ENCODE measurements at regions not wholly inside any gene's neighbourhood (a gene's known extent, or its start where the extent isn't known, plus 50 kb on each side); places are given as distances from the start of the nearest gene placed in this dataset.

DNA sequence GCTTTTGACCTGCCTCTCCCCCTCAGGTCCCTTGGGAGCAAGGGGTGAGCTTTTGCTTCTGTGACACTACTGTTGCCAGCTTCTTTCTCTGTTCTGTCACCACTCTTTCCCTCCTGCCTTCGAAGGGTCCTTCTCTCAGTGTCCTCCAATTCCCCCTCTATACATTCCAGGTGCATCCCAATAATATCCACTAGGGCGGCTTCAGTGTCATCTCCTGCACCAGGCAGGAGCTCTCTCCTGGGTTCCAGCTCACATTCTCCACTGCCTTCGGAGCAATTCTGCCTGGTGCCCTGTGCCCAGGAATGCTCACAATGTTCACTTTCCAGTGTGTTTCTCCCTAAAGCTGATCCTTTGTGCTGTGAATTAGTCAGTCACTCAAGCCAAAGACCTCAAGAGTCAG lies 83.9 kb upstream of the CXCL14 start:
- DNase-seq (ENCODE audit: low spot score): no peak

DNA sequence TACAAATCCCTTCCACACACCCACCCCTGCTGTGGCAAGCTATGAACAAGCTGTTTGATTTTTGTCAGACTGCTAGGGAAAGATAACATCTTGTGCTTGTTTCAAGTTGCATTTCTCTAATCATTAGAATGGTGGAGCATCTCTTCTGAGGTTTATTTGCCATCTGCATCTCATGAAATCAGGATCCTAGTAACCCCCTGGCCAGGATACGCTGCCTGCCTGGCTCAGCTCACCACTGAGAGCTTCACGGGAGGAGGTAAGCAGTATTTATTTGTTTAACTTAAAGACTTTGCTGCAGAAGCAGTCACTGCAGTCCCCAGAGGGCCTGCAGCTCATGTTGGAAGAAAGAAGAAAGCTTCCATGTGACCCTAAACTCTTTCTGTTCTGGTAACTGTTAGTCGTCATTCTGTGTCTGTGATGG lies 83.3 kb upstream of the CXCL14 start:
- DNase-seq (ENCODE audit: low spot score): no peak

DNA sequence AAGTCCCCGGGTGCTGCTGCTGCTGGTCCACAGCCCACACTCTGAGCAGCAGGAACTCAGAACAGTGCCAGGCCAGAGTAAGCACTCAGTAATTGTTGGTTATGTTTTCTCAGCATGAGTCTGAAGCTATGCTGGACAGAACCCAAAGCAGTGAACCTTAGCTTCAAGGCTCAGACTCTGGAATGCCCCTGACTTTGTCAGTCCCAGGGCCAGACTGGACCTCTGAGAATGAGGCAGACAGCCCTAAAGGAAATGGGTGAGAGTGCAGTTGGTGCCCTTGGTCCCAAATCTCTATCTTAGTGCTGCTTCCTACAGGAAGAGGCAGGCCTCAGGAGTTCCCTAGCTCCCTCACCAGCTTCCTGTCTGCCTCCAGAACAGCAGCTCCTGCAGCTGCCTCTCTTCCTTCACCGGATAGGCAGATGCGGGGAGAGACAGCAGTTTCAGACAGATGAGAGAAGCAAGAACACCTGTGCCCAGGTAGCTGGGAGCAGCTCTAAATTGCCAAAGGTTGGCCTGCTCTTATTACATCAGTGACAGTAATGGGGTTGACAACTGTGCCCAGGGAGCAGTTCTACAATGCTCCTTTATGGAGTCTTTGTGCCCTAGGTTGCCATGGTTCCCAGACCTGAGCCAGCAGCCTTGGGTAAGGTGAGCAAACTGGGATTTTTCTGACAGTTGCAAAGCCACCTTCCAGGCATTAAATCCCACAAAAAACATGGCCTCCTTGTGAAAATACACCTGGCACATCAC lies 82.2 kb upstream of the CXCL14 start:
- DNase-seq (ENCODE audit: low spot score): peak; percentile 67

DNA sequence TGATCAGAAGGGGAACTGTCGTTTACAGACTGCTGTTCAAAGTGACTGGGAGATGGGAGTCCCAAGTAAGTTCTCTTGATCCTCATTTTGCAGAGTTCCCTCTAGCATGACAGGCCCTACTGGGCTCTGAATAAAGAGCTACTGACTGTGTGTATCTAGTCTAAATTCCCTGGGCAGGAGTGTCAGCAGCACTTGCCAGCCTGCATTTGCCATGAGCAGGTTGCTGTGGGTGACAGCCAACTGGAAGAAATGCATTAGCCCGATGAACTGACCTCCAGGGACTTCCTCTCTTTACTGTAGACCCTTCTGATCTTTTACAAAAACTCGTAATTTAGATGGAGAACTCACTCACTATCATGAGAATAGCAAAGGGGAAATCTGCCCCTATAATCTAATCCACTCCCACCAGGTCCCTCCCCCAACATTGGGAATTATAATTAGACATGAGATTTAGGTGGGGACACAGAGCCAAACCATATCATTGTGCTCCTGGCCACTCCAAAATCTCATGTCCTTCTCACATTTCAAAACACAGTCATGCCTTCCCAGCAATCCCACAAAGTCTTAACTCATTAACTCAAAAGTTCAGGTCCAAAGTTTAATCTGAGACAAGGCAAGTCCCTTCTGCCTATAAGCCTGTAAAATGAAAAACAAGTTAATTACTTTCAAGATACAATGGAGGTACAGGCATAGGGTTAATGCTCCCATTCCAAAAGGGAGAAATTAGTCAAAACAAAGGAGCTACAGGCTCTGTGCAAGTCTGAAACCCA lies 78.9 kb upstream of the CXCL14 start:
- DNase-seq (ENCODE audit: low spot score): no peak

DNA sequence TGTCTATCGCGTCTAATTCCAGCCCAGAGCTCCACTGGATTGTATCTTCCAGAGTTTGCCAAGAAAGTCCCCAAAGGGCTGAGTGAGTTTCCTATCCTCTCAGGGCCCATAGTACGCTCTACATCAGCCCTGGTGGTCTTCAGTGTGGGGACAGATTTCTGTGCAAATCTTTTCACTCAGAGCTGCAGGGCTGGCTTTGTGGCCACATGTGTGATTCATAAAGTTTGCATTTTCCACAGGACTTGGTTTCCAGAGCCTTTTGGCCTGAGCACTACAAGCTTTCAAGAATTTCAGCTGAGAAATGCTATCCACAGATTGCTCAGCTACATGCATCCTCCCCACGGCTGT lies 76.7 kb upstream of the CXCL14 start:
- DNase-seq (ENCODE audit: low spot score): no peak

DNA sequence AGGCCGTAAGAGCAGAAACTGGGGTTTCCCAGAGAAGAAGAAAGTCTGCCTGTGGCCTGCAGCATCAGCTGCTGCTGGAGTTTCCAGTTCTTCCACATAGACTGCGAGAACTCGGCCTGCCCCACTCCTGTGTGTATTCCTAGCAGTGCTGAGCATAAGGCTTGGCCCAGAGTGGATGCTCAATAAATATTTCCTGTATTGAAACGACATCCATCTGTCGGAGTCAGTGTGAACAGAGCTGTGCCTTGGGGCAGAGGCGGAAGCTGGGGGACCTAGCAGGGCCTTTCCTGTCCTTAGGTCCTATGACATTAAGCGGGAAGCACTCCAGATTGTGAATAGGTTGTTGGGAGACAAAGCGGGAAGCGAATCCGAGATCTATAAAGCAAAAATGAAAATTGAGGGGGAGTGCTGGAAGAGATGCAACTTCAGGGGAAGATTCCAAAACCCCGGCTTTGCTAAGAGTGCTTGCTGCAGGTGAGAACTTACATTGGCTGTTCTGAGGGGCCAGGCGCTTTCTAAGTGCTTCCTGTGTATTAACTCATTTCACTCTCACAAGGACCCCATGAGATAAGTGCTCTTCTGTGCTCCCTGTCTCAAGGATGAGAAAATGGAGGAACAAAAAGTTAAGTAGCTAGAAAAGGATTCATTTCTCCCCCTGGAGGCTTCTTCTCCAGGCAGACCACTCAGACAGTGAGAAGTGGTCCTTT lies 76.1 kb upstream of the CXCL14 start:
- DNase-seq (ENCODE audit: low spot score): no peak

DNA sequence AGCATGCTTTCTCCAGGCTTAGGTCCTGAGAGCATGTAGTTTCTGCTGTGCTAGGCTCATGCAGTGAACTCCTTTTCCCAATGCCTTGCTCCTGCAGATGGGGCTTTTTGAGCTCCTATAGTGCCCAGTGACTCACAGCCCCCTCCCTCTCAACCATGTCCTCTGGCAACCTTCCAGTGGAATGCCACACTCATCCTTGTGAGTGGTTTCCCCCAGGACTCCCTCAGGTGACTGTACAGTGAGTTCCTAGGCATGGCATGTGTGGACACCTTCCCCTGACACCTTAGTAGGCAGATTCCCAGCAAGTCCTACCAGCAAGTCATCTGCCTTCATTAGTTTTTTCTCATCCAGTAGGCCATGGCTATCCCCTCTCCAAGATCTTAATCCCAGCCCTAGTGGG lies 72.4 kb upstream of the CXCL14 start:
- no peak for DNase-seq (ENCODE audit: low spot score)

DNA sequence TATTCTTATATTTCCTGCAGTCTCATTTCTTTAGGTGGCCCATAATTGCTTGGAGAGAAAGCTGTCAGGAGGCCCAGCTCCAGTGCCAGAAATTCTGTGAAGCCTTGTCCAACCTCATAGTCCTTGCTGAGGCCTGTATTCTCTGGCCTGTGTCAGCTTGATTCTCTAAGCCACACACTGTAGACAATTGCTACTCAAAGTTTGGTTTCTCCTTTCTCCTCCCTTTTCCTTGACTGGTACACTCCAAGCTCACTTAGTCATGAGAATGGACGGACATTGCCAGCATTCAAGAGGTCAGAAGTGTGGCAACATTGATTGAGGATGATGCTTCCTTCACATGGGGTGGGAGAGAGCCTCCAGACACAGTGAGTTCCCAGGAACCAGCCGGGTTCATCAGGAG lies 71.3 kb upstream of the CXCL14 start:
- no peak for DNase-seq (ENCODE audit: low spot score)

DNA sequence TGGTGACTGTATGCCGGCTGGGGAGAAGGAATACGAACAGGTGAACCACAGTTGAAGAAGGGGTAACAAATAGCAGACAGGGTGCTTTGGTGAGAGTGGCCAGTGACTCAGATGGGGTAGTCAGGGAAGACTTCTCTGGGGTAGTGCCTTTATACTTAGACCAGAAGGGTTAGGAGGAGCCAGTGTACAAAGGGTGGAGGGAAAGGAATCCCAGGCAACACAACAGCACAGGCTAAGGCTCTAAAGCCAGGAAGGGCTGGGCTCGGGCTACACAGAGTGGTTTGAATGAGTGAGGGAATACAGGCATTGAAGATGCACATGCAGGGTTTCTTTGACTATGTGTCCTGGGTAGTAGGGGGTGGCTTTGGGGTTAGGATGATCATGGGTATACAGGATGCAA lies 70.6 kb upstream of the CXCL14 start:
- no peak for DNase-seq (ENCODE audit: low spot score)

DNA sequence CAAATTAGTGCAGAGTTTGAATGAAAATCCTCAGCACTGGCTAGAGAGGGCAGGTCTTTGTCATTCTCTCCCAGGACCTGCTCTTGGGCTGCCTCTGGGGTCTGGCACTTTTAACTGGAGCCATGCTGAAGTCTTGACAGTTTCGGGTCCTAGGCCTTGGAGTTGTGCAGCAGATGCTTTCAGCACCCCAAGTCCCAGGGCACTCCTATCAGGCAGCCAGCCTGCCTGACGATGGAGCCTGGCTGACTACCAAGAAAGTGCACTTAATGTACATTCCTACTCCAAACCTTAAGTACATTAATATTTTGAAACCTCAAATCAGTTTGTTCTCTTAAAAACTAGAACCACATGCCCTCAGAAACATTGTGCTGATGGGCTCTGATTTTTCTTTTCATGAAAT lies 69.3 kb upstream of the CXCL14 start:
- DNase-seq (ENCODE audit: low spot score): peak; percentile 62

DNA sequence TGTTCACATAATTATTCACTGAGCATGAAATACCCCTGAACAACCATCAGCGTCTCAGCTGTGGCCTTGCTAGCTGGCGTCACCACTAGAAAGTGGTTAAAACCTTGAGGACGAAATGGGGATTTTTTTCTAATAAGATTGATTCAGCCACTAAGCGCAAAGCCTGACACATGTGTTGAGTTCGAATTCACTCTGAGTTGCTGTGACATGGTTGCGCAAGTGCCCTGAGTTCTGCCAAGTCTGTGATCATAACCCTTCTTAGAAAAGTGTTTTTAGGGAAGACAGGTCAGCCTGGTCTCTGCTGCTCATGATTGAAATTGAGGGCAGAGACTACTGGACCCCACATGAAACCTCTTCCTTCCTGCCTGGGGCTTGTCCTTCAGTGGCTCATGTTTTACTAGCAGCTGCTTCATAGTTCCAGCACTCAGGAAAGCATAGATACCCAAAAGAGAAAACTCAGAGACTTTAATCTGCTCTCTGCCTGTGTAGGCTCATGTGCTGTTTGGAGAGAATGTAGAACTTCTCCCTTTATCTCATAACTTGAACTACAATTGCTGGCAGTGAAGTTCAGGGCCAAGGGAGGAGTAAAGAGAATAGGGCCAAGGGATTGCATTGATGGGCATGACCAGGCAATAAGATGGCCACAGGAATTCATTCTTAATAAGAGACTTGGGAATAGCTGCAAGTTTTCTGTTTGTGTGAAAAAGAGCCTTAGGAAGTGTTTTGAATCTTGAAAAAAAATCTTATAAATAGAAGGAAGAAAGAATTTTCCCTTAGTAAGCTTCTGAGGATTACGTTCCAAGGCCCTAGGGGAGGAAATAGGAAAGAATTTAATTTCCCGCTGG lies 66.8 kb upstream of the CXCL14 start:
- DNase-seq (ENCODE audit: low spot score): peak; percentile 87

DNA sequence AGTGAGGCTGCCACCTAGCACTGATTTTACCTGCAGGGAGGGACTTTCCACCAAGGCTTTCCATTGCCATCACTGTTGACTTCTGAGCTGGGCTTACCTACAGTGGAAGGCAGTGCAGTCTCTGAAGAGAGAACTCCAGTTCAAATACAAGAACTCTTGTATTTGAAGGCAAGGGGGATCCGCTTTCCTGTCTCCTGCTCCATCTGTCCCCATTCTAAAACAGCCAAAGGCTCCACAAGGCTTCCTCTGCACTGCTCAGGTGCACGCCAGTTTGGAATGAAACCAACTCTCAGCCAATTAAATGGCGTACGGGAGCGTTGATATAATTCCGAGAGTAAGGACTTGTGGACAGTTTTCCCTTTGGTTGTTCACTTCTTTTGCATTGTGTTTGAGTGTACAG lies 66.0 kb upstream of the CXCL14 start:
- DNase-seq (ENCODE audit: low spot score): no peak

DNA sequence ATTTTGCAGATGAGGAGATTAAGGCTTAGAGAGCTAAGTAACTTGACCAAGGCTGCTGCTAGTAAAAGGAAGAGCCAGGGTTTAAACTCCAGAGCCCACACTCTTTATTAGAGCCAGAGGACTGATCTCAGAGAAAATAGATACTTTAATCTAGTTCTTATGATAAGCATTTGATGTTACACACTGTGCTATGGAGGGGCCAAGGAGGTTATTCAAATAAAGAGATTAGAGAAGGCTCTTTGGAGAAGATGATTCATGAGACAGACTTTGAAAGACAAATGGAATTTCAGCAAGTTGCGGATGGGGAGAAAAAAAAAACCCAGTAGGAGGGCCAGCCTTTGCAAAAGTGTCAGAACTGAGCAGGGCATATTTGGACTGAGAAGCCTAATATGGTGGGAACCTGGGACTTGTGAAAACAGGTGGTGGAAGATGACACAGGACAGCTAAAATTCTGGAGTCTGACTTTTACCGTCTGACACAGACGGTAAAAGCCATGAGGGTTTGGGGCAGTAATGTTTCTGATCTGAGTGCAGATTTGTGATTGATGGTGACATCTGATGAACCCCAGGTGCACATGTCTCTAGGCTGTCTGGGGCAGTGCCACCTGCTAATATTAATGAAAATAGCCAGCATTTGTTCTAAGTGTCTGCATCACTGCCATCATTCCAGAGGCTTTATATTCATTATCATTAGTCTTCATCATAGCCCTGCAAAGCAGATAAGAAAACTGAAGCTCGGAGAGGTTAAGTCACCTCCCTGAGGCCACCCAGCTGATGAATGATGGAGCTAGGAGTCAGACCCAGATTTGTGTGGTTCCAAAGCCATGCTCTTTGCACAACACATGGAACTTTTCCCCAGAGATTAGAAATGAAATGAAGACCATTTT lies 65.3 kb upstream of the CXCL14 start:
- DNase-seq (ENCODE audit: low spot score): peak; percentile 95

DNA sequence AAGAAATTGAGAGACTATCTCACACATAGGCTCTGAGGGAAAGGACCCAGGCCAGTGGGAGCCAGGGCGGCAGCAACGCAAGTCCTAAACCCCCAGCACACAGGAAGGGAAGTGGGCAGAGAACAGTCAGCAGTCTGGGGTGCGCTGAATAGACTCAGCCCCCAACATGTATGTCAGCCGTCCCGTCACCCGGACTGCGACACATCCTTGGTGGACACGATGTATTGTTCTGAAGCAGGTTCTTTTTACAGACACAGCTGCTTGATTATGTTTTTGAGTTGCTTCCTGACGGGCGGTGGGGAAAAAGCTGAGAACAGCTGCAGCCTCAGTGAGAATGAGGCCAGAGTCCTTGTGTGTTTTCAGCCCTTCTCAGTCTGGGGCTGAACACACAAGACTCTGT lies 64.1 kb upstream of the CXCL14 start:
- DNase-seq (ENCODE audit: low spot score): no peak

DNA sequence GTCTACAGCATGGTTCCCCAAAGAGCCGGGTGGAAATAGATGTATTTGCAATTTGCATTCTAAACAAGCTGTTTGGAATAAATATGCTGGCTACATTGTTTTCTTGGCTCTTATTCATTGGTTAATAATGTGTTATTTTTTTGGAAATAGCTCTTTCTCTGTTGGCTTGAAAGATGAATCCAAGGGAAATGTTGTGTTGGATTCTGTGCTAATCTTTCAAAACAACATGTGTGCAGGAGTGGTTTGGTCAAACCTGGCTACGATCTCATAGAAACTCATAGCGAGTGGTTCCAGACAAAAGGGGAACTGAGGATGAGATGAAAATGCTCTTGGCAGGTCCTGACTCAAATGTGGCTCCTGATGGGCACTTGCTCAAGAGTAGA lies 63.7 kb upstream of the CXCL14 start:
- DNase-seq (ENCODE audit: low spot score): no peak

DNA sequence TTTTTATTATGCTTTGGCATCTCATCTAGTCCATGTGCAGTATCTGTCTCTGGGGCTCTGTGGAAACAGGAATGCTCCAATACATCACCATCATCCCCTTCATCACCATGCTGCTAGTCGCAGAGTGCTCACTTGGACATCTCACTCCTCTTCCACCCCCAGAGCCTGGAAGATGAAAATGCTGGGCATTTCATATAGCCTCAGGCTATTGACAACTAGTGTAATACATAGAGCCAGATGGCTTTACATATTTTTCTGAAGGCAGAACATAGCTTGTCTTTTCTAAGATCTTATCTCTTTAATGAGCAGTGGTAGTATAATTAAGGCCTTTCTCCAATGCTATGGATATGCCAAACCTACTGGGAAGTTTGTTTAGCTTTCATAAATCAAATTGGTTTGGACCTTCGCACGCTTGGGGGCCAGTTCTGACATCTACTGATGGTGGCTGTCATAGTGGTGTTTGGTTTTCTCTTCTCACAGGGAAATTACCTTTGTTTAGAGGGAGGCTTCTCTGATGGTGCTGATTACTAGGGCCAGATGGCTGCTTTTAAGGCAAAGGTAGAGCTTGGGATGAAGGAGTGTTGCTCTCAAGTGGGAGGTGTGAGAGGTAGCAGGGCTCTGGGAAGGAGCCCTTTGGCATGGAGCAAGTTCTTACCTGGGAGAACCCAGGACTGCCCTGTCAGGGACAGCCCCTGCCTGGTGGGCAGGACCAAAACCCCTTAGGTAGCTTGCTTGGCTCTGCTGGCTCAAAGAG lies 63.1 kb upstream of the CXCL14 start:
- peak; percentile 72 for DNase-seq (ENCODE audit: low spot score)

DNA sequence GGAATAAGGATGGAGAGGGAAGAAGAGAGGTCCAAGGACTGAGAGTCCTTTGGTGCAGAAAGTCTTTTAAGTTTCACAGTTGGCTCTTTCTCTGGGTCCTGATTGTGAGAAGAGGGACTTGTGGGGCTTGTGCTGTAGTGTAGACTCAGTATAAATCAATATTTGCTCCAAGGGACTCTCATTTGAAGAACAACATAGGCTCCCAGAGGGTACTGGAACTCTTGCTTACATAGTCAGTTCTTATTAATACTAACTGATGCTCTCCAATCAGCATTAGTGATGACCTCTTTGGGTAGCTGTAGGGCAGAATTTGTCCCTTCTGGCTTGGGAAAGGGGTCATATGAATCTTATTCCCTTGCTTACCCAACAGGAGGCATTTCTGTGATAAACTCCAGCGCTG lies 62.5 kb upstream of the CXCL14 start:
- DNase-seq (ENCODE audit: low spot score): no peak

DNA sequence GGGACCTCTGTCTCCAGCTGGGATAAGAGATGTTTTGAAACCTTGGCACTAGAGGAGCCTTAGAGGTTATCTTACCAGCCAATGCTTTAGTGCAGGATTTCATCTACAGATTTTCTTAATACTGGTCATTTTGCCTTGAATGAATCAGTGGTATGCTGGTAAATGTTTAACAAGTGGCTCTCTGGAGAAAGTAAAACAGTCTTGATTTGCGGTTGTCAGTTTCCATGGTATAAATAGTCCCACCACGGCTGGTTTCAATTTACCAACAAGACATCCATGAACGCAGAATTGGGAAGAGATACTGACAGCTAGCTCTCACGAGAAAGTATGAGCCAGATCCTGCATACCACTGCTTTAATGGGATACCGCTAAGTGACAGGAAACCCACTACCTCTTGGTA lies 56.7 kb upstream of the CXCL14 start:
- DNase-seq (ENCODE audit: low spot score): no peak

DNA sequence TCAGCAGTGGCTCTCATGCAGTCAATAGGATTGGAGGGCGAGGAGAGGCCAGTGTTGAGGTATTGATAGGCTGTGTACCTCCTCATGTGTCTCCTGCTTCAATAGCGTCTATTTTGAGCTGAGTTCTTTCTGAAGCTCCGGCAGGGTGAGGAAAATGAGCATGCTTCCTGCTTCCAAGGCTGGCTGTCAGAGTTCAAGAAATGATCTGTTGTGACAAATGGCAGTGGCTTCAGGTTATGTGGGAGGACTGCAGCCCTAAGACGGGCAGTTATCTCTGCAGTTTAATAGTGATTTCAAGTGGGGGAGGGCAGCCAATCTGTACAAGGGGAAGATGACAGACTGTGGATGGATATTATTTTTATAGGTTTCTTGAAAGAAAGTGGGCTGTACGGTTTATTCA lies 54.0 kb upstream of the CXCL14 start:
- no peak for DNase-seq (ENCODE audit: low spot score)

DNA sequence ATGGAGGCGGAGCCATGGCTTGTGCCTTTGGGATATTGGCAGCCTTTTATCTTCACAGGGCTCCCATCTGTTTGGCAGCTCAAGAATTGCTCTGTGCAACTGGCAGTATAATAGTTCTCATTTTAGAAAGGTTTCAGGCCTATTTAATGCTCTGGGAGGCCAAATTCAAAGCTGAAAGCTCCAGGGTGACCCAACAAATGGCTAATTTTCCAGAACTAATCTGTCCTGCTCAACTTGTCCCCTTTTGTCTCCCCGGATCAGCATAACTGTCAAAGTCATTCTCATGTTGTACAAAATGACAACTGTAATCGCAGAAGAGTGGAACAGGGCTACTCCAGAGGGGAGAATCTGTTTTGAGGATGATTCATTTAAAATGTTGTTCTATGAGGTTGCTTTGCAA lies 52.6 kb upstream of the CXCL14 start:
- DNase-seq (ENCODE audit: low spot score): no peak
